Left kidney (tissue), 1 donor: ENCODE measurements at regions not wholly inside any gene's neighbourhood (a gene's known extent, or its start where the extent isn't known, plus 50 kb on each side); places are given as distances from the start of the nearest gene placed in this dataset.
A peak's percentile ranks its signal among the peaks of the same experiment; 100 is the strongest.
"Not testable (repeated sequence)": the region's sequence is repeated elsewhere in the genome, so short reads cannot be mapped to it uniquely, and the experiment has no call there.

Experiments
- DNase-seq: peaks from one replicate; pipeline ENCODE4 v3.0.0-alpha.2; 2013

GRCh38 chr1:209123601-209124000 lies 459.9 kb upstream of the CAMK1G start:
- no peak for DNase-seq

- DNase-seq = not testable (repeated sequence)
These were observed 454.4 kb upstream of the CAMK1G start for GRCh38 chr1:209129091-209129490.

GRCh38 chr1:209130886-209131285 lies 452.6 kb upstream of the CAMK1G start:
- no peak for DNase-seq

GRCh38 chr1:209132736-209133467 lies 450.6 kb upstream of the CAMK1G start:
- DNase-seq = no peak

GRCh38 chr1:209134001-209134400 lies 449.5 kb upstream of the CAMK1G start:
- no peak for DNase-seq

- DNase-seq = no peak
These were observed 439.6 kb upstream of the CAMK1G start for GRCh38 chr1:209143916-209144315.

- peak; percentile 79 for DNase-seq
These were observed 433.4 kb upstream of the CAMK1G start for GRCh38 chr1:209150114-209150513.

- no peak for DNase-seq
These were observed 430.1 kb upstream of the CAMK1G start for GRCh38 chr1:209153411-209153810.

- no peak for DNase-seq
These were observed 428.6 kb upstream of the CAMK1G start for GRCh38 chr1:209154912-209155311.

- DNase-seq = no peak
These were observed 428.0 kb upstream of the CAMK1G start for GRCh38 chr1:209155546-209155945.

- no peak for DNase-seq
These were observed 426.5 kb upstream of the CAMK1G start for GRCh38 chr1:209156991-209157390.

- no peak for DNase-seq
These were observed 425.8 kb upstream of the CAMK1G start for GRCh38 chr1:209157546-209158249.

GRCh38 chr1:209158851-209159250 lies 424.7 kb upstream of the CAMK1G start:
- DNase-seq = no peak

GRCh38 chr1:209160230-209160629 lies 423.3 kb upstream of the CAMK1G start:
- no peak for DNase-seq

GRCh38 chr1:209162651-209163050 lies 420.9 kb upstream of the CAMK1G start:
- DNase-seq = no peak

GRCh38 chr1:209168204-209168603 lies 415.3 kb upstream of the CAMK1G start:
- DNase-seq = no peak

GRCh38 chr1:209171151-209171550 lies 412.4 kb upstream of the CAMK1G start:
- no peak for DNase-seq

- no peak for DNase-seq
These were observed 411.2 kb upstream of the CAMK1G start for GRCh38 chr1:209172286-209172685.

- not testable (repeated sequence) for DNase-seq
These were observed 410.5 kb upstream of the CAMK1G start for GRCh38 chr1:209172792-209173542.

GRCh38 chr1:209173796-209174195 lies 409.7 kb upstream of the CAMK1G start:
- DNase-seq = not testable (repeated sequence)

GRCh38 chr1:209176866-209177430 lies 406.6 kb upstream of the CAMK1G start:
- no peak for DNase-seq

GRCh38 chr1:209183195-209183594 lies 400.3 kb upstream of the CAMK1G start:
- no peak for DNase-seq

- DNase-seq = no peak
These were observed 395.9 kb upstream of the CAMK1G start for GRCh38 chr1:209187589-209187988.
